C4-2B (cell line): ENCODE measurements at regions not wholly inside any gene's neighbourhood (a gene's known extent, or its start where the extent isn't known, plus 50 kb on each side); places are given as distances from the start of the nearest gene placed in this dataset.
"Not testable (repeated sequence)": the region's sequence is repeated elsewhere in the genome, so short reads cannot be mapped to it uniquely, and the experiment has no call there.

Experiments
- CTCF ChIP-seq: fragments of 450-650 bp; conservative IDR thresholded peaks from 2 replicates; pipeline ENCODE4 v1.5.1; 2017; ENCODE audit warnings: mild to moderate bottlenecking
- ZFX ChIP-seq: fragments of 450-650 bp; IDR thresholded peaks from 2 replicates; pipeline ENCODE4 v1.6.1; 2017

DNA sequence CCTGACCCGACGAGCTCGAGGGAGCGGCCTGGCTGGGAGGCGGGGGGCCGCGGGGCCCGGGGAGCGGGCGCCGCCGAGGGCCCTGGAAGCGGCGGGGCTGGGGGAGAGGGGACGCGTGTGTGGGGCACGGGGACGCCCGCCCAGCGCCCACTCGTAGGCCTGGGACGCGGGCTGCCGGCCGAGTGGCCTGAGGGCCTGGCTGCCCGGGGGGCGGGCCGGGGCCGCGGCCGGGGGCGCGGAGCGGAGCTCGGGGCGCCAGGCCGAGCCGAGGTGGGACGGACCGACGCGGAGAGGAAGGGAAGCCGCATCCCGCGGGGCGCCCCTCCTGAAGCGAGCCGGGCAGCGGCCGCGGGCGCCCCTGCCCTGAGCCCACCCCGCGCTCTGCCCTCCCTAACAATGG, 129.9 kb upstream of the PLEKHM1 start:
- TF ChIP-seq CTCF, ZFX: not testable (repeated sequence)
